HG03442 (cell line): ENCODE measurements at regions not wholly inside any gene's neighbourhood (a gene's known extent, or its start where the extent isn't known, plus 50 kb on each side); places are given as distances from the start of the nearest gene placed in this dataset.

ENCODE experiments used
- ATAC-seq: cut with Tn5 transposase; IDR thresholded peaks from one replicate; pipeline ENCODE4 v1.9.1; 2021; ENCODE audit warnings: mild to moderate bottlenecking, moderate library complexity; ENCODE audit not compliant: unreplicated experiment

DNA sequence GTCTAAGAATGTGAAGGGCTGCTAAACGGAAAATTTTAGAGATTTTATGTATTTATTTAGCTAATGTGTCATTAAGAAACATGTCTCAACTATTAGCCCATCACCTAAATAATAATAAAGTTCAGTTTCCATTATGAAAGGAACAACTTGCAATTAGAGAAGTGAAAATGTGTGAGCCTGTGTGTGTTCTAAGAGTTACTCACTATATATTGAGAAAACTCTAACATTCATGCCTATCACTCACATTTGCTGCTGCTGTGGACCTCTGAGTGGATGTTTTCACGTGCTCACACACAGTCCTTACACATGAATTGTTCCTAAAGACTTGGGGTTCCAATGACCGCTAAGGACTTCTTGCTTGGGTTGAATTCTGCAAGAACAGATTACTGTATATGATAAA is 364.0 kb downstream of the TMA16 start:
- no peak for ATAC-seq

- no peak for ATAC-seq
Measured at GRCh38 chr4:163863082-163863481, 368.6 kb downstream of the TMA16 start.

DNA sequence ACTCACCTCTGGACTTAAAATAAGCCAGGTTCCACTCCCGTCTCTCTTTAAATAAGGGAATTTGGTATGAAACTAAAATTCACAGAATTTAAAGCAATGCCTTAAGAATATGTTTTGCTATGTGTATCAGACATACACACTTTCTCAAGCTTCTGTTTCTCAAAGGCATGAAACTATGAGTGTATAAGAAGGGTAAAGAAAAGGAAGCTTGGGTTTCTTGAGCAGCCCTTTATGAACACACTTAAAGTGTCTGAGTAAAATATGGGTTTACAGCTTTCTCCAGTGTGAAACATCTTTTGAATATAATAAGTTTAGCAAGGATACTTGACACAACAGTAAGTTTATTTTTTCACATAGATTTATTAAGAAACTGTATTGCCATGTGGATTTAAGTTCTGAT is 370.5 kb downstream of the TMA16 start:
- no peak for ATAC-seq

GRCh38 chr4:163866728-163867315 is 372.3 kb downstream of the TMA16 start:
- ATAC-seq: peak; percentile 75

DNA sequence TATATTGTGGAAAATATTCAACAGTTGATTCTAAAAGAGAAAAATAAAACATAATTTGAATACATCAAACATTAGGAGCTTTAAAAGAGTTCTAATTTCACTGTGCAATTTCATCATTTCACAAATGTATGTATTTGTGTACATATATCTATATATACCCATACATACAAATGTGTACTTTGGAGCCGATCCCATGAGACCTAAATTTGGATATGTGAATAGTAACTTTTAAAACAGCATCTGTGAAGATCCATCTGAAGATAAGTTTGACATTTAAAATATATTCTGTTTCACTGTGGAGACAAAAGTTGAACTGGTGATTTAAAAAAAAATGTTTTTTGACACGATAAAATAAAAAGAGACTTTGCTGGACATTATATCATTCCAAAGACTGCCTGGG is 374.0 kb downstream of the TMA16 start:
- no peak for ATAC-seq

DNA sequence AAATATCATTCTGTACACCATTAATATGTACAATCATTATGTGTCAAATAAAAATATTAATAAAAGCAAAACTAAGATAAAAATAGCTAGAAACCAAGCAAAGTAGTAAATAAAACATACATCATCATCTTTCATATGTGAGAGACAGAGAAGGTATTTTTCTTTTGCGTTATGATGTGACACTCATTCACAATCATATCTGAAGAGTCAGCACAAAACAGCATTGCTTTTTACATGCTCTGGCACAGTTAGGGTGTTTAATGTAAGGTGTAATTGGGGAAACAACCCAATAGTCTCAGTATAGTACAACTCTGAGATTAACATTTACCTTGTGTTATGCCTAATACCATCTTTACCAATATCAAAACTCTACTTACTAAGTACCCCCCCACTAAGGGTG is 376.6 kb downstream of the TMA16 start:
- no peak for ATAC-seq

DNA sequence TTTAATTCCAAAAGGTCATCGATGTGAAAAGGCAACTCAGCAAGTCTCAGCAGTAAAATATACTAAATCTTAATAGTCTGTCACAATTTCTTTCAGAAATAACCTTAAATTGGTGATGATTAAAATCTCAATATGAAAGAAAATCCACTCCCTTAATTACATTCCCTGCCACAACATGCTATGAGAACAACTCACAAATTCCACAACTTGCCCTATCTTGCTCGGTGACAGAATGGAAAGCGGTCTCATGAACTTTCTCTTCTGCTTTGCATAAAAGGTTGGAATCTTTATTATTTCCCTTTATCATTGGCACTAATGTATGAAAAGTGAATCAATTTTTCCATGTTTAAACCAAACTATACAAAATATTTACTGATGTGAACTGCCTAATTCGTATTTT is 380.8 kb downstream of the TMA16 start:
- ATAC-seq: no peak

GRCh38 chr4:163878336-163879121 is 384.0 kb downstream of the TMA16 start:
- peak; percentile 78 for ATAC-seq

DNA sequence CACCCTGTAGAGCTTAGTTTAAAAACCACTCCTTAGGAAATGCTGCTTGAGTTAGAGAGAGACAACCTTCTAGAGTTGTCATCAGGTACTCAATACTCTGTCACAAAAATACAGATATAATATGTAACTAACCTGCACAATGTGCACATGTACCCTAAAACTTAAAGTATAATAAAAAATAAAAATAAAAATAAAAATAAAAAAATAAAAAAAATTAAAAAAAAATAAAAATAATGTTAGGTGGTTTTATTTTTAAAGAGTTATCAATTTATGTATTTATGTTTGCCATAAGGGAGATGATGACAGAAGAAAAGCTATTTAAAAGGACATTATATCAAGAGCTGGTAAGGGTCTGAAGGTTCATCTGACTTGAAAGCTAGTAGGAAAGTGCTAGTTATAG is 397.9 kb downstream of the TMA16 start:
- no peak for ATAC-seq

DNA sequence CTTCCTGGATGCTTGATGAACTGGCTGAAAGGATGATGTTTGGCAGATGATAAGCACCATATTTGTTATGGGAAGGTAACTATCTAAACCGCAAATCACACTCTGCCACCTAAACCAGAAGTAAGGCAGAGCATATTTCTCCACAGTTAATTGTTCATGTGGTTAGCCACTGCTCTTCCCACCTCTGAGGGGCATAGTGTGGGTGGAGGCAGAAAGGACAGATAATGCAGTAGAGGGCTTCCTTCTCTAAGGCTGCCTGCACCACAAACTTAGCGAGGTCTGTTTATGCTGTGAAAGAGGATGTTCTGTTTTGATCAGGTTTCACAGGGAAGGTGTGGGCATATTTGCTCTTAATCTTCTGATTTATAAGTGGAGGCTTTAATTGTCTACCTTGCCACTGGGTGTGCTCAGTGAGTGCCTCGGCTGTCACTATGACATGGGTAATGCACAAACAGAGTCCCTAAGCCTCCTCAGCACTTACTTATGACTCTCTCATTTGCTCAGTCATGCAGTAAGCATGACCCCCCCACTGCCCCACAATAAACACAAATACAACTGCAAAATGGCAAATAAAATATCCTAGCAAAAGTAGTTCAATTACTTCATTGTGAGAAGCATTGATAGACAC is 401.0 kb downstream of the TMA16 start:
- no peak for ATAC-seq

GRCh38 chr4:163901319-163901718 is 406.8 kb downstream of the TMA16 start:
- no peak for ATAC-seq

DNA sequence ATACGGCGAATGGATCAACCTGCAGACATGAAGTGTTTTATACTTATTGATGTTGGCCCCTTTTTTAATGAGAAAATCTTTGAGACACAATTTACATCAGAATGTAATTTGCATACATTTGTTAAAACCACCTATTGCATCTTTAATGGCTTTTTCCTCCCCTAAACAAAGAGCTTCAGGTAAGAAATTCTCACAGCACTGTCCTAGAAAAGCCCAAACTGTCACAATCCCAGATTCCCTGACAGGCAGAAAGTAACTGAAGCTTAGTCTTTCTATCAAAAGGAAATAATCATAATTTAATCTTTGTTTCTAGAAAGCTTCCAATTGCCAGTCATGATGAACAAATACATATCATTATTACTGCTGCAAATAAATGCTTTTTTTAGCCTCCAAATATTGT is 407.9 kb downstream of the TMA16 start:
- ATAC-seq: no peak

DNA sequence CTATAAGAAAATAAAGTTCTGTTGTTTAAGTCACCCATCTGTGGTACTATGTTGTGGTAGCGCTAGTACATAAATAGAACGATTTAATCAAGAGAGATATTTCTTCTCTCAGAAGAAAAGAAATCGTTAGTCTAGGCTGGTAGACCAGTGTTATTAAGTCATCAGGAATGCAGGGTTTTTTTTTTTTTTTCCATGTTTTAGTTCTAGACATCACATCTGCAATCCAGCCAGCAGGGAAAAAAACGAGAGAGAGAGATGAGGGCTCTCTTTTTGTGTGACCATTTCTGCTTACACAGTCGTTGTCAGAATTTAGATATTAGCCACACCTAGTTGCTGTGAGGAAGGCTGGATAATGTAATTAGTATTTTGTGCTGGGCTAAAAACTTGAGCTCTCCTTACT is 417.4 kb downstream of the TMA16 start:
- no peak for ATAC-seq

DNA sequence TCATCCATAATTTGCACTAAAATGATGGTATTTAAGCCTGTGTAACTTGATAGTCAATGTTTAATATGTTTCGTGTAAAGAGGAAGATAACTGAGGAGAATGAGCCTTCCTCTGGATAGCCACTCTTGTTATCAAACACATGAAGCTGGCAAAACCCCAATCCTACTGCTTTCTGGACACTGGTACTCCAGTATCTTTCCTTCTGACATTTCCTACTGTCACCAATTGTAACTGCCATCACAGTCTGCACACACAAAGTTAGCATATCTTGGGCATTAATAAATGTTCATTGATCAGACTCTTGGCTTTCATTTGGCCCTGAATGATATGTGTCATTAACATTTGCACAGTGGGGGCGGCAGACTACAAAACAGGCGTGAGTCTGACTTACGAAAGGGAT is 419.1 kb downstream of the TMA16 start:
- ATAC-seq: no peak

DNA sequence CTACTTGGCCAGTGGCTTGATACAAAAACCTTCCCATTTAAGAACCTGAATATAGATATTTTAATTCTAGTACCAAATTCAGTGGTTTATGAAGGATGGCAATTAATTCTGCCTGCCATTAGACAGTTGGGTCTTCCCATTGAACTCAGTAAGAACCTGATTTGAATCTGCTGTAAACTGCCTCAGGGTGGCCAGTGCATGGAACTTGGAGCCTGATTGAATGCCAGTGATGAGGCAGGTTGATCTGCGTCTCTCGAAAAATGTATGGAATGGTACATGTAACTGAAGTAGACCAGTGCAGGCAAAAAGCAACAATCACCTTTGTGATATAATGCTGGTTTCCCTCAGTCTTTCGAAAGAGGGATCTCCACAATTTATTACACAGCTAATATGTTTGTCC is 421.4 kb downstream of the TMA16 start:
- ATAC-seq: no peak

- no peak for ATAC-seq
Measured at GRCh38 chr4:163920426-163920825, 425.9 kb downstream of the TMA16 start.

DNA sequence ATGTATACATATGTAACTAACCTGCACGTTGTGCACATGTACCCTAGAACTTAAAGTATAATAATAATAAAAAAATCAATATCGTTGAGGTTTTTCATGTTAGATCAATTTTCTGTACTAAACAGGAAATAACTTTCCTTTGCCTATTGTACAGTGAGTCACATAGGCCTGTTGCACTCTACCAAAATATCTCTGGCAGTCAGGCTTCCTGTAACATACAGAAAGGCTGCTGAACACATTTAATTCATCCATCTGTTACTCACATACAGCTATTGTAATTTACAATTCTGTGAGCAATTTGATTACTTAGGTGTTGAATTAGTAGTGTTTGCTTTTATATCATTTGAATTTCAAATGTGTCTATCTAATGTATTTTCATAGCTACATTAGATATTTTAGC is 427.8 kb downstream of the TMA16 start:
- no peak for ATAC-seq

GRCh38 chr4:163923092-163923491 is 428.6 kb downstream of the TMA16 start:
- ATAC-seq: no peak

DNA sequence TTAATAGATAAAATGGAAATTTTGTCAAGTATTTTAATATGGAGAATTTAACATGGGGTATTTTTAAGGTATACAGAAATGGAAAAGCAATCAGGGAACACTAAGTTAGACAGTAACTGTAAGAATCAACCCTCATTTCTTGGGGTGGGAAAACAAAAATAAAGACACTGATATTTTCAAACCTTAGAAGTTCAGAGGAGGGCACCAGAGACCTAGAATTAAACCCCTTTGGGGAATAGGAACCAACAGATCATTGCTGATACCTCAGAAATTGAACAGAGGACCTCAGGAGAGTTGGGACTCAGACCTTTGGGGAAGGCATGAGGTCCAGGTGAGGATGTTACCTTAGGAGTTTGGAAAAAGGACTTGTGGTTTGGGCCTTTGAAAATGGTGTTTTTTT is 435.6 kb downstream of the TMA16 start:
- no peak for ATAC-seq

DNA sequence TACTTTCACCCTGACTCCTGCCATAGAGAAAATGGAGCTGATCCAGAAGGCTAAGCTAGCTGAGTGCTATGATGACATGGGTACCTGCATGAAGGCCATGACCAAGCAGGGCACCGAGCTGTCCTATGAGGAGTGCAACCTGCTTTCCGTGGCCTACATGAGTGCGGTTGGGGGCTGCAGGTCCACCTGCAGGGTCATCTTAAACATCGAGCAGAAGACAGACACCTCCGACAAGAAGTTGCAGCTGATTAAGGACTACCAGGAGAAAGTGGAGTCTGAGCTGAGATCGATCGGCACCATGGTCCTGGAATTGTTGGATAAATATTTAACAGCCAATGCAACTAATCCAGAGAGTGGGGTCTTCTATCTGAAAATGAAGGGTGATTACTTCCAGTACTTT is 438.0 kb downstream of the TMA16 start:
- no peak for ATAC-seq

GRCh38 chr4:163939597-163939996 is 445.1 kb downstream of the TMA16 start:
- no peak for ATAC-seq

DNA sequence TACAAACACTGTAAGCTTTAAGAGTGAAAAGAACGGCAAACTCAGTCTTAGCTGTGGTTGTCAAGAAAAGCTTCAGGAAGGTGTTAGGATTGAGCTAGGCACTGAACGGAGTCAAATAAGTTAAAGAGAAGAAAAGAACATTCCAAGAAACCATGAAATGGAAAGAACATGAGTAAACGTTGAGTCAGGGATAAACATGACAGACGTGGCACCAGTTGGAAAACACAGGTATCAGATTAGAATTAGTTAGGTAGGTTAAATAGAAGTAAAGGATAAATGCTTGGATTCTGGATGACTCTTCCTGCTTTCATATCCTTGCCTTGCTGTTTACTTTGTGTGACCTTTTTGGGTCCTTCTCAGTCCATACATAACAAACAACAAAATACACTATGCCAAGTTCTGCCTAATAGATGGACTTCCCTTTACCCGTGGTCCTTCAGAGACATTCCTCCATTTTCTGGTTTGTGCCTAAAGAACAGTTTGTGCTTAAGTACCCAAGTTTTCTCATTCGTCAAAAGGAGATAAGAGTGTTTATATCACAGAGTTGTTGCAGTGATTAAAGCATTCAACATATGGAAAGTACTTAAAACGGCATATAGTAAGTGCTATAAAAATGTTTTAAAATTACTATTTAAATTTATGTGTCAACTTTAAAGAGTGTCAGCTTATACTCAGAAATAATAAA is 446.9 kb downstream of the TMA16 start:
- ATAC-seq: no peak
